NCI-H2196 treated with DMSO at 0.1 percent for 48 hours (cell line): ENCODE measurements at regions not wholly inside any gene's neighbourhood (a gene's known extent, or its start where the extent isn't known, plus 50 kb on each side); places are given as distances from the start of the nearest gene placed in this dataset.

Experiments
- DNase-seq: peaks from one replicate; lab custom pipeline; 2025; ENCODE audit not compliant: unreplicated experiment; lab: John Stamatoyannopoulos, UW

DNA sequence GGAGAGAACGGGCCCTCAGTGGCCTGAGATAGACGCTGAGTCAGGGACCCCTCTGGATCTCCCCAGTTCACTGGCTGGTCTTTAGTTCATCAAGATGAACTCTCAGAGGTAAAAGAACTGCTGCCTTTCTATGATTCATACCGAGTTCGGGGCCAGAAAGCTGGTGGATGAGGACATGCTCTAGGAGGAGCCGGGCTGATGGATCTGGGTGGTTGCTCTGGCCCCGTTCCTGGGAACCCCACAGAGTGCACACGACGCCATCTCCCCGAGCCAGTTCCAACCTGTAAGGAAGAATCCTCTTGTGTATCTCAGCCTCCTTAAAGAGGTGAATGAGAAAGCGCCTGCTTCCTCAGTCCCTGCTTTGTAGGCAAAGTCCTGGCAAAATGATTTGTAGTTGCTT, 142.6 kb upstream of the PDE10A start:
- no peak for DNase-seq

DNA sequence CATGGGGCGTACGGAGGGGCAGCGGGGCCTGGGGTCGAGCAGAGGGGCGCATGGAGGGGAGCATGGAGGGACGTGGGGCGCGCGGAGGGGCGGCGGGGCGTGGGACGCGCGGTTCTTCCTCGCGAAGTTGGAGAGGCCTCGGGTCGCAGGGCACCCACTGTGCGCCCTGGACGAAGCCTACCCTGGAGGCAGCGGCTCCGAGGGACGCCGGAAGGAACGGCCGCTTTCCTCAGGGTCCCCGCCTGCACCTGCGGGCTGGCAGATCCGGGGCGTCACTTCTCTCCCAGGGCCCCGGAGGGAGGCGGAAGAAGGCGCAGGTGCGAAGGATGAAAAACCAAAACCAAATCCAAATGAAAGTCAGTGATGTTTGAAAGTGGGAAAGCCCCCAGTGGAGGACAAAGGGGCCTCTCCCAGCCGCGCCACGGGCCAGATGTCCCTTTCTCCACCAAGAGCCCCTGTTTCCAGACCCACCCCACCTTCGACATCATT, 142.1 kb upstream of the PDE10A start:
- no peak for DNase-seq

DNA sequence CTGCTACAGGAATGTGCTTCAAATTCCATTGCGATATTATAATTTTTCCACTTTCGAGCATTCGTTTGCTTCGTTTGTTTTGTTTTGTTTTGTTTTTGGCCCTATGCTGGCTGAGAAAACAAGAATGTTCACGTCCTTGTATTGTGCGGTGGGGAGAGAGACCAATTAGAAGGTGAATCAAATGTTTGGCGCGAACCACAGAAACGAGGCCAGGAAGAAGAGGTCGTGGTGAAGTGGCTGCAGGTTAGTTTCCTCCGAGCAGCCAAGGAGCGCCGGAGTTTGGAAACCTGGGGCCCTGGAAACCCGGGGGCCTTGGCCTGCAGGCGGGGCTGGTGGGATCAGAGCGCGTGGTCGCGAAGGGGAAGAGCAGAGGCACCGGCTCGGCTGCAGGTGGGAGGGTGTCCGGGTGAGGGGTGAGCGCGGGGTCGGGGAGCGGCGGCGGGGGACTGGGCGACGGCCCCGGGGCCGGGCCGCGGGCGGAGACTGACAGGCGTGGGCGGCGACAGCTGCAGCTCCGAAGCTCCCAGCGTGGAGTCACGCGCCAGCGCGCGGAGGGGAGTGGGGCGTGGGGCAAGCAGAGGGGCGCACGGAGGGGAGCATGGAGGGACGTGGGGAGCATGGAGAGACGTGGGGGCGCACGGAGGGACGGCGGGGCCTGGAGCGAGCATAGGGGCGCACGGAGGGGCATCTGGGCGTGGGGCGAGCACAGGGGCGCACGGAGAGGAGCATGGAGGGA, 141.5 kb upstream of the PDE10A start:
- DNase-seq: no peak

DNA sequence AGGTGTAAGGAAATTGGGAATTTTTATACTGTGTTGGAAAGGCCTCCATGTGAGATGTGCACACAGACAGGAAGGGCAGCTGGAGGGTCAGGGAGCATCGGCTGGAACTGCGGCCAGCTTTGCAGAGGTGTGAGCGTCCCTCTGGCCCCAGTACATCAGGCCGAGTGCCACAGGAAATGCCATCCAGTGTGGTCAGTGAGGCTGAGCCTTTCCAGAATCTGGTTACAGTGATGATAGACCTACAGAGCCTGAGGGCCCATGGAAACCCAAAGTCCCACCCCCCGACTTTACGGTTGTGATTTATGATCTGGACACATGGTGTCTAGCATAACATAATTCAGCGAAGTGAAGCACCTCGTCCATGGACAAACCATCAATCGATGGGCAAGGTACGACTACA, 137.3 kb upstream of the PDE10A start:
- DNase-seq: no peak

DNA sequence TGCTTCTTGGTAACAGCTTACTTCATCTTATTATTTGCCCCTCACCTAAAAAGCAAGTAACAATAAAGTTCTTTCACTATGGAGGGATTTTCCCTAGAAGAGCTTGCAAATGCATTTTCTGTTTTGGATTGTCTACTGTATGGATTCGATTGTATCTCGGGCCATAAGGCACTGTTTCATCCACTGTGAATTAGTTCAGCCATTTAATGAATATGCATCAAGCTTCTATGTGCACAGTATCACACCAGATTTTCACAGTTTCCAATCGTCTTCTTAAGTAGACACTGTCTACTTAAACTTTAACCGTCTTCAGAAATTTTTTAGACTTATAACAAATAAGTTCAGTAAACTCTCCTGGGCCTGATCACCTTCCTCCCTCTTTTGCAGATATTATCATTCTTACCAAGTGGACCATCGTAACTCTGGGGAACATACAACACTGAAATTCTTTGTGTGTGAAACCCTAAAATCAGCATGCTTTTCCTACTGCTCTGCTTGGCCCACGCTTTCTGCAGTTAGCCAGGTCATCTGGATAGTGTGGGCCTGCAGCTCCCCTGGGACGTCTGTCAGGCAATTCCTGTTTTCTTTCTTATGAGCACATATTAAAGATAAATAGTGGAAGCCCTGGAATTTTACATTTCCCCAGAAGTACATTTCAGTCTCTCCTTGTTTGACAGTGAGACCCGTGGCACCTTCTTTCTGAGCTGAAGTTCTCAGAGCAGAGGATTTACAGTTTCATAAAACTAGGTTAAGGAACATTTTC, 136.5 kb upstream of the PDE10A start:
- DNase-seq: no peak

DNA sequence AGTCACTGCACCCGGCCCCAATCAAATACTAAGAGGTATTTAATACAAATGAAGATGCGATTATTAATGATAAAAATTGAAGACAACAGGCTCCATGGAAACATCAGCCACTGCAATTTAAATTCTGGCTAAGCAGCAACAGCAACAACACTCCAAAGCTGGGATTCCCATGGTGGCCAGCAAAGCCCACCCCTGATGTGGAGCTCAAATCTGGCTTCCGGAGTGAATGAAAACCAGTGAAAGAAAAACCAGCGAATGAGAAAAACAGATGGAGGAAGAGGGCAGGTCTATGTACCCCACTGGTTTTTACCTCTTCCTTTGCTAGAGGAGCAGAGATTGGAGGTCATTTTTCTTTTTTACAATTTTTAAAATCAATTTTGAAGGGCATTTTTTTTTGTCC, 135.9 kb upstream of the PDE10A start:
- DNase-seq: no peak

DNA sequence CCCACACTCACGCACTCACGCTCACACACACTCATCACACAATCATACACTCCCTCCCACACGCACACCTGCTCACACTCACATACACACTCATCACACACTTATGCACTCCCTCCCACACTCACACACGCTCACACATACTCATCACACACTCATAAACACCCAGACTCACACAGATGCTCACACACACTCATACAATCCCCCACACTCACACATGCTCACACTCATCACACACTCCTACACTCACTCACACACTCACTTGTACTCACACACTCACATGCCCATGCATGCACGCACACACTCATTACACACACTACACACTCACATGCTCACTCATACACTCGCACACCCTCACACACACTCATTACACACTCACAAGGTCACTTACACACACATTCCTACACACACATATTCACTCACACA, 131.1 kb upstream of the PDE10A start:
- no peak for DNase-seq

DNA sequence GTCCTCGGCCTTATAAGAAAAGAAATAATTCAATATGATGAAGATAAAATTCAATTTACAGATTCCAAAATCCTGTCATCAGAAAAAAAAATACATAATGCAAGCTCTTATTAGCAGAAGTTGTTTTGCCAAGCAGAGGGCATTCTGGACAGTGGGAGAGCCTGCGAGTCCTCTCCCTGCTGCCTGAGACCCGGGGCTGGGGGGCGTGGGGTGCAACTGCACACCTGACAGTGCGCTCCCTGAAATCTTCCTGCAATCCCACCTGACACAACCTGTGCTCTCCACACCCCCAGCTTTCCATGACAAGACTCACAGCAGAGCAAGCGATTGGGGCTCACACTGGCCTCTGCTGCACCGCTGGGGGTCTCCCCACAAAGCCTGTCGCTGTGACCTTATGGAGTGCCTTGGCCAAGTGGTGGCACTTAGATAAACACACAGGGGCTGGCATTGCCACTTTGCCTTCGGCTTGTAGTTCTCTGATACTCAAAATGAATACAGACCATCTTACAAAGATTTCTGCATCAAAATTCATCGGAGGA, 130.3 kb upstream of the PDE10A start:
- DNase-seq: no peak

DNA sequence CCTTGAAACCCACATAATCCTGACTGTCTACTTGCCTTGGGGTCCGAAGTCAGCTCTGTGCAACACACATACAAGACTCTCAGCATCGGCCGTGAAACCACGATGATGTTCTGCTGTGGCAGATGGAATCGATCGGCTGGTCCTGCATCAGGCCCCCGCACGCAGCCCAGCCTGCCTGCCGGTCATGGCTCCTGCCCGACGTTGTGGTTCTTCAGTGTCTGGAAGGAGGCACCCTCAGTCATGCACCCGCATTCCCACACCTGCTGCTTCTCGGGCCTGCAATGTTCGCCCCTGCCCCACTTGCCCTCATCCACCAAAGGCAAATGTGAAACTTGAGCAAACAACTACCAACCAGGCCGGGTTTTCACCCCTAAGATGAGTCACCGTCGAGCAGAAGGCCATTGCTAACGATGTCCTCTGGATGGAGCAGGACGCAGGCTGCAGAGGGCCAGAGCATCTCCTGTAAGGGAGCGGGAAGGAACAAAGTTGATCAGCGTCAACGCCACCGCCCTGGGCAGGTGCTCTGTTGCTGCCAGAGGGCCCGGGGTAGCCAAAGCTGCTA, 128.9 kb upstream of the PDE10A start:
- DNase-seq: no peak

DNA sequence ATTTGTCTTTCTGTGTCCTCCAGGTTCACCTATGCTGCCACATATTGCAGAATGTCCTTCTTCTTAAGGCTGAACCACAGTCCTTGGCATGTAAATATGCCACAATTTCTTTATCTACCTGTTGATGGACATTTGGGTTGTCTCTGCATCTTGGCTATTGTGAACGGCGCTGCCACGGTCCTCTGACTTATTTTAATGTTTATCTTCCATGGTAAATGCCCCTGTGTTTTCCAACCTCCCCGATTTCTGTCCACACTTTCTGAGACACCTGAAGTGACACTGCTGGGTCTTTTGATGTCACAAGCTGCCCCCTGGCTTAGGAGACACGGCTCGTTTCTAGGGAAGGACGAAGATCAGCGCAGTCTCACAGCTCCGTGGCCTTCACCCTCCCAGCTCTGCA, 128.3 kb upstream of the PDE10A start:
- no peak for DNase-seq

DNA sequence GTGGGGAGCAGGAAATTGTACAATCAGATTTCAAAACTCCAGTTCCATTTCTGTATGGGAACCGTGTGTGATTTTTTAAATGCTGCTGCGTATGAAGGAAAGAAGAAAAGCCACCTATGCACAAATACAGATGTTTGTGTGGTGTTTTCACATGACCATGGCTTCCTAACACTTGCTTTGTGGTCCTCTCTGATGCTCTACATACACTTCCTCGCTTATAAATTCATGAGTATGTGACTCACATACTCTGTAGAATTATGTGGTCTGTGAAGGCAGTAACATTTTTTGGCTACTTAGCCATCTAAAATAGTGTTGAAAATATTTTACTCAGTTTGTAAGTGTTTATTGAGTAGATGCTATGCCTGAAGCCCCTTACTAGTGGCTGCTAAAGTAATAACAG, 119.8 kb upstream of the PDE10A start:
- no peak for DNase-seq

DNA sequence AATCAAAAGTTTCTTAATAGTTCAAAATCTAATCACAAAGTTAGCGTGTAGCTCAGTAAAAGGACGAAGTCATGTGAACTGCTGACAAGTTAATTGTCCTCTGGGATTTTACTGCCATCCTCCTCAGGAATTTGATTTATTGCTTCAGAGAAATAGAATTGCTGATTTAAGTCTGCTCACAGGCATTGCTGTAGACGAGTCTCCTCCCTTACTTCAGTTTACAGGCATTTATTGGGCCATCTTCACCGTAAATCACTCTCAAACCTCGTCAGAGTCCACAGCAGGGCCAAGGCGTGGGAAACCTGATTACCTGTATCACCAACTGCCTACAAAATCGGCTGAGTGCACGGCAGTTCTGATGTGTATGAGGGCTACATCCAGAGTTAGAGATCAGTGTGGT, 119.1 kb upstream of the PDE10A start:
- no peak for DNase-seq

DNA sequence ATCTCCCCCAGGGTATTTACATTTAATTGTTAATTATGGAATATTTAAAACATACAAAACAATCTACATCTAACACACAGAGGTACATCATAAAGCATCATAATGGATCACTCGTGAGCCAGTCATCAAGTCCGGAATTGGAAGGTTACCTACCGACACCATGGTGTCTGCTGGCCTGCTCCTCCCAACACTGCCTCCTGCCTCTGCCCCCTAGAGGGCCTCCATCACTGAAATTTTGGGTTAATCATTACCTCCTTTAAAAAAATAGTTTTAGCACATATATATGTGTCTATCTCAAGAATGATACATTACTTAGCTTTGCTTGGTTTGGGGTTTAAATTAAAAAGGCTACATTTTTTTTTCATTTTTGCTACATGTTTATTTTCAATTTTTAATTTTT, 114.6 kb upstream of the PDE10A start:
- no peak for DNase-seq

DNA sequence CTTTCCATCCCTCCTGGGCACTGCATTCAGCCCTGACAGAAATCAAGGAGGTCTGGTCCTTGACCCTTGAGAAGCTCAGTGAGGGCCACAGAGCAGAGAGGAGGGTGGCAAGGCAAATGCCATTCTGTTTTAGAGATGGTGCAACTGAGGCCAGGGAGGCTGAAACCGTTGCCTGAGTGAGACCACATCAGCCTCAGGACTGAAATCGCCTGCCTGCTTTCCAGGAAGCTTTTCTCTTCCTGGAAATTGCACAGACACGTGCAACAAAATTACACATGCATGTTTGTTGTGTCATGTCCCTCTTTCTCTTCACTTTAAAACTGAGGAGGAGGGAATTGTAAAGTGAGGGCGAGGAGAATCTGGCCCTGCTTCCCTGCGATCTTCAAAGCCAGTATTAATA, 113.7 kb upstream of the PDE10A start:
- no peak for DNase-seq

DNA sequence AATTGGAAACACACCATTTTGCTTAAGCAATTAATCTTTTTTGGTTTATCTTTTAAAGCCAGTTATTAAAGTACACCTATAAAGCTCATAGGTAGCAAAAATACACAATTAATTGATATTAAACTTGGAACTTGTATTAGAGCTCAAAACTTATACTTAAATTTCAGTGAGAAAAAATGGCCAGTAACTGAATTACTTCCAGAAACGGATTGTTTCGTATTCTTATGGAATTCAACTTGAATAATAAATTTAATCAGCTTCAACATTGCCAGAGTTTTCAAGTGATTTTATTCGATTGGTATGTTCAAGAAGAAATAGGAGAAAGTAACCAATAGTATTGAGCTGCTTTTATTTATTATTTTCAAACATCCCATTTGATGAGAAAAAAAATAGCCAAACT, 112.7 kb upstream of the PDE10A start:
- DNase-seq: no peak

DNA sequence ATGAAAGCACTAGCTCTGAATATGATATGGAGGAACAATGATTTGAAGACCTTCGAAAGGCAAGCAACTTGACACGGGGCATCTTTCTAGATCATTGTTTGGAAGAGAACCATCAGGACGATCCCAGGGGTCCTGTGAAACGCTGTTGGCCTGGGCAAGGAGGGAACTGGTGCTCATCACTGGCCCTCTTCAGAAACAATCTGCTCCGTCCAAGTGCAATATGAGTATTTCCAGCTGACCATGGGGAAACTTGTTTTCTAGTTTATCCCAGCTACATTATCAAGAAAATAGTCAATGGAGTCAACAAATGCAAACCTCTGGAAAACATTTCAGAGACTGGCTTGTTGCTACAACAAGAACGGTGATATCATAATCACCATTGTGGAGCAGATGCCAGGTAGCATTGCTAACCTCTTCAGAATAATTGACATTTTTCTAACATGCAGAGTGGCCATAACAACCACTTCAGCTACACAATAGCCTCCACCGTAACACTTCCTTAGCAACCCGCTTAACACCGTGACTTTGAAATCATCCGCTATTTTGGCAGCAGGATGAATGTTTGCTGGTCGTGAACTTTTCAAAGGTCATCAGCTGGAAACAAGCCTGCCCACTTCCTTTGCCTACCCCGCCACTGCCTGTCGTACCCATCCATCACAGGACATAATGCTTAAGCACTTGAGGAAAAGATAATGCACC, 112.0 kb upstream of the PDE10A start:
- DNase-seq: peak; percentile 69

DNA sequence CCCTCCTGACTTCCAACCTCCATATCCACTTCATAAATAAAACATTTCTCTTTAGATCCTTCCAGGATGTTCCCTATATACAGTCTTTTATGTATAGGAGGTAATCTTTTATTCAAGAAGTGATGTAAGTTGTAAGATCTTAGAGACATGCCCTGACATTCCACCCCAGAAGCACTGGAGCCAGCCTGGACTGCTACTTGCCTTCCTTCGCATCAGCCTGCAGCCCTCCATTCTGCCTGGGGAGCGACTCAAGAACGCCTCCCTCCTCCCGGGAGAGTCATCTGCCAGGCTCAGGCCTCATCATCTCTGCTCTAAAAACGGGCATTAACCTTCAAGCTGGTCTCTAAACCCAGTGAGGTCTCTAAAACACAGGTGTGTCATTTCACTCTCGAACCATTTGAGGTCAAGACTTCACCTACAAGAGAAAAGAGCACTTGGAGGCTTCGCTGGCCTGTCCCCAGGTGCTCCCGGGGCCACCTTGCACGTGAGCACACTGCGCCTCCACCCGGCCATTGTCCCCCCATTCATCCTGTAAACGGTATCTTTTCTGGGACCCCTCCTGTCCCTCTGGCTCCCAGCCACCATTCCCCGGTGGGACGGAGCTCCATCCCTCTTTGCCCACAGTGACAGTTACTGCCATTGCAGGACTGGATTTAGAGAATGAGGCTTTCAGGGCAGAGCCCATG, 107.5 kb upstream of the PDE10A start:
- no peak for DNase-seq

DNA sequence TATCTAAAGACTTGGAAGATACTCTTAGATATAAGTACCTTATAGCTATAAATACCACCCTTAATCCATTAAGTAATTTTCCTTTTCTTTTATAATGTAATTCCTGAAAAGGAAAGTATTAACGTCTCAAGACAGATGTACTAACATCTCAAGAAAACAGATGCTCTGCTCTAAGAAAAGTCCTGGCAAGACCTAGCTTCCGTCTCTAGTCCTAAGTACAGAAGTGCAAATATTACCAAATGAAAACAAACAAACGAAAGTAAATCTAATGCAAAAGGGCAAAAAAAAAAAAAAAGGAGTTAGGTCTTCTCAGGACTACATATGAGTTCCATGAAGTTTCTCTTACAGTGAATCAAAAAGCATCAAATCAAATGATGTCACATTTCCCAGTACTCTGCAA, 106.8 kb upstream of the PDE10A start:
- no peak for DNase-seq

DNA sequence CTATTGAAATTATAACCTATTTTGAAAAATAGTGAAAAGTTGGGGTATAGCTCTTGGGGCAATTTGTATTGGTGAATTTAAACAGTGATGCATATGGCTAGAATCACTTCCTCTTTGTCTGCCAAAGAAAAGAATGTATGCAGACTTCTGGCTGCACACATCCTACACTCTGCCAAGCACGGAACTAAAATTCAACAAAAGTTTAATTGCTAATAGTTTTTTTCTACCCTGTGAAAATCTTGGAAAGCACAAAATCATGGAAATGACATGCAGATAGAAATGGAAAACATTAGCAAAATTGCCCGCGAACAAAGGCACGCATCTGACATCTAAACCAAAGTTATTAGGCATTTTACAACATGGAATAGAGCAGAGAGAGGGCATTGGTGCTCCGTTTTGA, 106.4 kb upstream of the PDE10A start:
- no peak for DNase-seq

DNA sequence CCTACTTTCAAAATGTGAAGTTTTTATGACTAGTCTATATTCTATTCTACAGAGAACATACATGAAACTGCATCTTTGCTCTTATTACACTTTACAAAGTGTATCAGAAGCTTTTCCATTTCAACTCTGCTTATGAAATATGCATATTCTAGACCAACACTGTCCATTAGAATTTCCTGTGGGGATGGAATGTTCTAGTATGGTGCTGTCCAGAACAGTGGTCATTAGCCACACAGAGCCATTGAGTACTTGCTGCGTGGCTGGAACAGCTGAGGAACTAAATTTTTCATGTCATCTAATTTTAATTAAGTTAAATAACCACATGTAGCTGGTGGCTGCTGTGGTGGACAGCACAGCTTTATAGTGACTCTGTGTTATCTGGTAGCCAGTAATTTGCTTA, 105.9 kb upstream of the PDE10A start:
- no peak for DNase-seq

DNA sequence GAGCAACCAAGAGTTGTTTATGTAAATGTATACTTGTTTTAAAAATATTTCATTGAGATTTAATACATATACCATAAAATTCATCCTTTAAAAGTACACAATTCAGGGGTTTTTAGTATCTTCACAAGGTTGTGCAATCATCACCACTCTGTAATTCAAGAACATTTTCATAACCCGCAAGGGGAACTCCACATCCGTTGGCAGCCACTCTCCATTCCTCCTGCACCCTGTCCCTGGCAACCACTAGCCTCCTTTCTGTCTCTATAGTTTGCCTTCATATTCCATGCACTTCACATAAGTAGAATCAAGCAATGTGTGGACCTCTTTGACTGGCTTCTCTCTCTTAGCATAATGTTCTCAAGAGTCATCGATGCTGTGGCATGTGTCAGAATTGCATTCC, 104.2 kb upstream of the PDE10A start:
- no peak for DNase-seq
